PC-3 (cell line): ENCODE measurements at regions not wholly inside any gene's neighbourhood (a gene's known extent, or its start where the extent isn't known, plus 50 kb on each side); places are given as distances from the start of the nearest gene placed in this dataset.

Source experiments
- ATAC-seq: fragments of 200-7000 bp; cut with Tn5 transposase; 2 replicates; pipeline ENCODE4 v1.9.1; 2020; ENCODE audit warnings: mild to moderate bottlenecking, moderate library complexity
- BruUV-seq: library from RNA; stranded (reverse); fragments of 400-500 nt; replicated peaks from 2 replicates; lab custom pipeline; 2021; lab: Mats Ljungman, UMichigan
- CTCF ChIA-PET: fragments of 300-600 bp; sonication (Branson Sonifier 250); formaldehyde crosslinking; loops from one replicate; lab custom pipeline; 2022; ENCODE audit warnings: antibody characterized with exemption; lab: Charles Lee
- POLR2A ChIA-PET: fragments of 300-600 bp; sonication (Branson Sonifier 250); formaldehyde crosslinking; loops from one replicate; lab custom pipeline; 2022; ENCODE audit warnings: antibody characterized with exemption; ENCODE audit not compliant: unreplicated experiment; lab: Charles Lee
- DNase-seq: peaks from one replicate; pipeline ENCODE4 v3.0.0-alpha.2; 2015
- H2AFZ ChIP-seq: fragments of 300-600 bp; sonication (generic); 2 replicates; pipeline ENCODE4 v1.6.0; 2016; ENCODE audit warnings: antibody characterized with exemption, low read length
- H3F3A ChIP-seq: fragments of 300-600 bp; sonication (generic); one replicate; pipeline ENCODE4 v1.6.0; 2017; ENCODE audit warnings: antibody characterized with exemption, low read length, control low read depth, mild to moderate bottlenecking; ENCODE audit not compliant: unreplicated experiment
- H3K27ac ChIP-seq: fragments of 300-600 bp; sonication (generic); 2 replicates; pipeline ENCODE4 v1.5.1; 2016; ENCODE audit warnings: mild to moderate bottlenecking, low read length
- H3K27me3 ChIP-seq: fragments of 300-600 bp; sonication (generic); 2 replicates; pipeline ENCODE4 v1.6.1; 2016; ENCODE audit warnings: low read length, mixed read lengths
- H3K36me3 ChIP-seq: fragments of 300-600 bp; sonication (generic); 2 replicates; pipeline ENCODE4 v1.6.1; 2016; ENCODE audit warnings: low read depth, mixed run types, low read length, mixed read lengths
- H3K4me1 ChIP-seq: fragments of 300-600 bp; sonication (generic); 2 replicates; pipeline ENCODE4 v1.5.1; 2016; ENCODE audit warnings: low read length; ENCODE audit not compliant: insufficient read depth
- H3K4me2 ChIP-seq: fragments of 300-600 bp; sonication (generic); 2 replicates; pipeline ENCODE4 v1.6.0; 2016; ENCODE audit warnings: low read length
- H3K4me3 ChIP-seq: fragments of 300-600 bp; sonication (generic); 2 replicates; pipeline ENCODE4 v1.5.1; 2016; ENCODE audit warnings: mild to moderate bottlenecking, low read length, mixed read lengths
- H3K79me2 ChIP-seq: fragments of 300-600 bp; sonication (generic); 2 replicates; pipeline ENCODE4 v1.6.1; 2017; ENCODE audit warnings: low read length, mixed read lengths
- H3K9ac ChIP-seq: fragments of 300-600 bp; sonication (generic); 2 replicates; pipeline ENCODE4 v1.6.0; 2016; ENCODE audit warnings: mild to moderate bottlenecking, low read length
- H3K9me2 ChIP-seq: fragments of 300-600 bp; sonication (generic); replicated peaks from 2 replicates; pipeline ENCODE4 v1.6.1; 2016; ENCODE audit warnings: mixed run types, low read length, mixed read lengths
- H3K9me3 ChIP-seq: fragments of 300-600 bp; sonication (generic); 2 replicates; pipeline ENCODE4 v1.6.1; 2016; ENCODE audit warnings: low read length, mixed read lengths
- H4K20me1 ChIP-seq: fragments of 300-600 bp; sonication (generic); 2 replicates; pipeline ENCODE4 v1.6.1; 2016; ENCODE audit warnings: low read length, mixed read lengths
- EZH2 ChIP-seq: fragments of 300-600 bp; sonication (generic); IDR thresholded peaks from one replicate; pipeline ENCODE4 v1.6.1; 2017; ENCODE audit warnings: antibody characterized with exemption, mild to moderate bottlenecking, low read length; ENCODE audit not compliant: unreplicated experiment
- EZH2phosphoT487 ChIP-seq: fragments of 300-600 bp; sonication (generic); IDR thresholded peaks from 2 replicates; pipeline ENCODE4 v1.6.1; 2018; ENCODE audit warnings: mild to moderate bottlenecking, antibody characterized with exemption, low read length, borderline replicate concordance
- intact Hi-C: fragments of 100-400 bp; cut with micrococcal nuclease; formaldehyde crosslinking; loops from 2 replicates; pipeline ENCODE4 v1.9.0; 2023
- TF ChIP-seq, protein P1 (sequence below): fragments of 300-600 bp; sonication (generic); conservative IDR thresholded peaks from 2 replicates; pipeline ENCODE4 v1.5.1; 2017; ENCODE audit warnings: antibody characterized with exemption, low read depth, mild to moderate bottlenecking, low read length

- Histone ChIP-seq H3K36me3 (no peaks in the 10 kb centered on the region), H3F3A (no peaks in the 10 kb centered on the region), H3K27ac (no peak overlapping the region), H3K9ac (no peak overlapping the region), H4K20me1 (no peaks in the 10 kb centered on the region), H3K4me2 (peak overlapping the region; percentile 78), H3K4me3 (peak overlapping the region; percentile 55), H3K9me2 (no peaks in the 10 kb centered on the region), H3K4me1 (peaks cover 11% of the 10 kb centered on the region), H2AFZ (peak overlapping the region; percentile 67), H3K79me2 (no peaks in the 10 kb centered on the region), H3K27me3 (no peaks in the 10 kb centered on the region), H3K9me3 (no peaks in the 10 kb centered on the region)
- ChIA-PET CTCF (interaction anchor here (0.7 to 0.9 kb wide), 2 partner anchors 213 to 873 kb away, joined by 3 to 4 read pairs; no protein-coding TSS in a partner anchor), POLR2A (no interaction called here)
- peak; percentile 94 for DNase-seq
- peak; percentile 91 for ATAC-seq
- BruUV-seq: no TSS peak
- intact Hi-C loops: loop anchor here (1.0 to 10.0 kb wide), 14 partner anchors 89 to 1927 kb away; no protein-coding TSS in a partner anchor
- TF ChIP-seq EZH2phosphoT487: no peak
- TF ChIP-seq, protein P1, sequence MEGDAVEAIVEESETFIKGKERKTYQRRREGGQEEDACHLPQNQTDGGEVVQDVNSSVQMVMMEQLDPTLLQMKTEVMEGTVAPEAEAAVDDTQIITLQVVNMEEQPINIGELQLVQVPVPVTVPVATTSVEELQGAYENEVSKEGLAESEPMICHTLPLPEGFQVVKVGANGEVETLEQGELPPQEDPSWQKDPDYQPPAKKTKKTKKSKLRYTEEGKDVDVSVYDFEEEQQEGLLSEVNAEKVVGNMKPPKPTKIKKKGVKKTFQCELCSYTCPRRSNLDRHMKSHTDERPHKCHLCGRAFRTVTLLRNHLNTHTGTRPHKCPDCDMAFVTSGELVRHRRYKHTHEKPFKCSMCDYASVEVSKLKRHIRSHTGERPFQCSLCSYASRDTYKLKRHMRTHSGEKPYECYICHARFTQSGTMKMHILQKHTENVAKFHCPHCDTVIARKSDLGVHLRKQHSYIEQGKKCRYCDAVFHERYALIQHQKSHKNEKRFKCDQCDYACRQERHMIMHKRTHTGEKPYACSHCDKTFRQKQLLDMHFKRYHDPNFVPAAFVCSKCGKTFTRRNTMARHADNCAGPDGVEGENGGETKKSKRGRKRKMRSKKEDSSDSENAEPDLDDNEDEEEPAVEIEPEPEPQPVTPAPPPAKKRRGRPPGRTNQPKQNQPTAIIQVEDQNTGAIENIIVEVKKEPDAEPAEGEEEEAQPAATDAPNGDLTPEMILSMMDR: peak; percentile 90
These were observed 373.5 kb upstream of the BTBD3 start for GRCh38 chr20:11544029-11544678.

- intact Hi-C loops: loop anchor here (10.0 kb wide), 3 partner anchors 412 to 1122 kb away; no protein-coding TSS in a partner anchor
- no peaks in the 10 kb centered on the region for H3F3A ChIP-seq
- no peak overlapping the region for H2AFZ ChIP-seq
- TF ChIP-seq EZH2phosphoT487: no peak
- TF ChIP-seq, protein P1: no peak
- no peak for TF ChIP-seq EZH2
- no peak overlapping the region for H3K4me2 ChIP-seq
- no peaks in the 10 kb centered on the region for H3K9me3 ChIP-seq
- H4K20me1 ChIP-seq: no peaks in the 10 kb centered on the region
- H3K9me2 ChIP-seq: no peaks in the 10 kb centered on the region
- DNase-seq (no peak), ATAC-seq (no peak)
- no peak overlapping the region for H3K4me3 ChIP-seq
- H3K4me1 ChIP-seq: peaks cover 11% of the 10 kb centered on the region
- no peak overlapping the region for H3K27ac ChIP-seq
- ChIA-PET POLR2A (no interaction called here), CTCF (no interaction called here)
- no peak overlapping the region for H3K9ac ChIP-seq
- no peaks in the 10 kb centered on the region for H3K79me2 ChIP-seq
- H3K36me3 ChIP-seq: no peaks in the 10 kb centered on the region
- no peaks in the 10 kb centered on the region for H3K27me3 ChIP-seq
- BruUV-seq: no TSS peak
These were observed 370.8 kb upstream of the BTBD3 start for GRCh38 chr20:11546939-11547338.
